HG02943 (cell line): ENCODE measurements at regions not wholly inside any gene's neighbourhood (a gene's known extent, or its start where the extent isn't known, plus 50 kb on each side); places are given as distances from the start of the nearest gene placed in this dataset.
"Not testable (repeated sequence)": the region's sequence is repeated elsewhere in the genome, so short reads cannot be mapped to it uniquely, and the experiment has no call there.

ENCODE experiments used
- ATAC-seq: cut with Tn5 transposase; IDR thresholded peaks from one replicate; pipeline ENCODE4 v1.9.1; 2021; ENCODE audit warnings: mild to moderate bottlenecking, low read depth, moderate library complexity; ENCODE audit not compliant: unreplicated experiment

- ATAC-seq, result no peak
Observed at GRCh38 chr4:97262769-97263168, 880.5 kb downstream of the STPG2 start.

- ATAC-seq, result no peak
Observed at GRCh38 chr4:97270051-97270450, 873.2 kb downstream of the STPG2 start.

GRCh38 chr4:97279391-97279790 is 863.9 kb downstream of the STPG2 start:
- no peak for ATAC-seq

- no peak for ATAC-seq
Observed at GRCh38 chr4:97300561-97300960, 842.7 kb downstream of the STPG2 start.

- no peak for ATAC-seq
Observed at GRCh38 chr4:97305351-97305750, 837.9 kb downstream of the STPG2 start.

- ATAC-seq, result no peak
Observed at GRCh38 chr4:97309121-97309520, 834.2 kb downstream of the STPG2 start.

GRCh38 chr4:97317201-97317600 is 826.1 kb downstream of the STPG2 start:
- ATAC-seq, result no peak

- ATAC-seq, result no peak
Observed at GRCh38 chr4:97317671-97318070, 825.6 kb downstream of the STPG2 start.

GRCh38 chr4:97325751-97326150 is 817.5 kb downstream of the STPG2 start:
- not testable (repeated sequence) for ATAC-seq

- no peak for ATAC-seq
Observed at GRCh38 chr4:97330917-97331316, 812.4 kb downstream of the STPG2 start.

GRCh38 chr4:97334348-97334747 is 808.9 kb downstream of the STPG2 start:
- ATAC-seq, result no peak

- ATAC-seq, result no peak
Observed at GRCh38 chr4:97349468-97350186, 793.6 kb downstream of the STPG2 start.

GRCh38 chr4:97353876-97354275 is 789.4 kb downstream of the STPG2 start:
- no peak for ATAC-seq

- no peak for ATAC-seq
Observed at GRCh38 chr4:97359826-97360225, 783.5 kb downstream of the STPG2 start.

GRCh38 chr4:97360733-97361132 is 782.5 kb downstream of the STPG2 start:
- ATAC-seq, result no peak

GRCh38 chr4:97367878-97368277 is 775.4 kb downstream of the STPG2 start:
- ATAC-seq, result no peak

- ATAC-seq, result no peak
Observed at GRCh38 chr4:97370568-97370967, 772.7 kb downstream of the STPG2 start.

- no peak for ATAC-seq
Observed at GRCh38 chr4:97374526-97374925, 768.8 kb downstream of the STPG2 start.

- no peak for ATAC-seq
Observed at GRCh38 chr4:97386969-97387368, 756.3 kb downstream of the STPG2 start.

- no peak for ATAC-seq
Observed at GRCh38 chr4:97394653-97395052, 748.6 kb downstream of the STPG2 start.

GRCh38 chr4:97396097-97396496 is 747.2 kb downstream of the STPG2 start:
- ATAC-seq, result no peak

- ATAC-seq, result no peak
Observed at GRCh38 chr4:97396605-97397004, 746.7 kb downstream of the STPG2 start.
